ENCODE measurements at regions not wholly inside any gene's neighbourhood (a gene's known extent, or its start where the extent isn't known, plus 50 kb on each side); places are given as distances from the start of the nearest gene placed in this dataset.
"Not testable (repeated sequence)": the region's sequence is repeated elsewhere in the genome, so short reads cannot be mapped to it uniquely, and the experiment has no call there.

DNA sequence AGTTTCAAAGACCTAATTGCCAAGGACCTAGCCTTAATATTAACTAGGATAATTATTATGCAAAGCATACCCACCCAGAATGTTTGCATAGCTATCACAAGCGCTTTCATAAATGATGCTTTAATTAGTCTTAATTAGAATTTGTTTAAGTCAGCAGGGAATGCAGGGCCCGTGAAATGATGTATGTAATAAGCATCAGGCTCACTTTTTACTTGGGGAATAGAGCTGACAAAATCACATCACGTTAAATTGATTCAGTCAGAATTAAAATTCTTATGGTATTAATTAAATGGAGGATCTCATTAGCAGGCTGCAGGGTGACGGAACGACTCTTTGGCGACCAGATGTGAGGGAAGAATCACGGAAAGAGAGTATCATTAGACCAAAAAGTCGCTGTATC, 264.5 kb downstream of the GPD2 start:
- DNase-seq, result no peak

DNA sequence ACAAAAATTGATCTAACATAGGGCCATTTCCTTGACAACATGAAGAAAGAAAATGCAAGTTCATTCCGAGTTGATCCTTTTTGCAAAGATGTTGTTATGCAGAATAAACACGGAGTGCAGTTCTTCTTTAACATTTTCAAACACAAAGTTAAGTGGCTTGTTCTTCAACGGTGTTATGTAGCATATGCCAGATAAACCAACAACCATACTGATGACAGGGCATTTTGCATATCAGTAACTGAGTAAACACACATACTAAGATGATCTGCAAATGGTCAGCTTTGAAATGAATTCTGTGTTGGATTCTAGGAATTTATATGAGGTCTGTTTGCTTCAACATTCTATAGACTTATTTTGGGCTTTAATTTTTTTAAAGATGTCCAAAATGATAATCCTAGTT, 266.4 kb downstream of the GPD2 start:
- peak; percentile 48 for DNase-seq

DNA sequence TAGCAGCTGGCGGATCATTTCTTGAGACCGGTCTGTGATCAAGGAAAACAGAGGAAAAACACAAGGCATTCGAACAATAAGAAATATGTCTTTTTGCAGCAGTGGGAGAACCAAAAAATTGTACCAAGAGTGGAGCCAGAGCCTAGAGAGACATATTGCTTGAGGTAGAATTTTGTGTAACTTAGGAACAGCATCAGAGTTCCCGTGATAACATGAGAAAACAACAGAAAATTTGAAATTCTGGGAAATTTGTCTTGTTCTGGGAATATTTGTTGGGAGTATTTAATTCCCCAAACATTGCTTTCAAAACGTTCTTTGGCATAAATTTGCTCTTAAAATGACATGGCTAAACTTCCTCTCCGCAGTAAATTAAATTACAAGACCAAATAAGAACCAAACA, 267.5 kb downstream of the GPD2 start:
- DNase-seq, result no peak

DNA sequence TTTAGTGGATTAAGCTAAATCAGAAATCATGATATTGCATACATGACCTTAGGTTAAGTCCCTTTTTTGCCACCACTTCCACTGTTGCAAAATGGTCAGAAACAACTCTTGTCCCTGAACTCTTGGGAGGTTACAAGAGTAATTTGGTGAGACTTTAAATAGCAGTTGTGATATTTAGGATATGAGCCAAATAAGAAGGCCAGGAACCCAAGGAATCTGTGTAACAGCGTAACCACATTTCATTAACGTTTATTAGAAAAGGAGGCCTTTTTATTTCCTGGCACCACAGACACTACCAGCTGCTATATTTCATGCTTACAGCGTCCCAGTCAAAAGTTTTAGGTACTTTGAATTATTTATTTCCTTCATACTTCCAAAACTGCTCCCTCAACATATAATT, 268.0 kb downstream of the GPD2 start:
- no peak for DNase-seq

DNA sequence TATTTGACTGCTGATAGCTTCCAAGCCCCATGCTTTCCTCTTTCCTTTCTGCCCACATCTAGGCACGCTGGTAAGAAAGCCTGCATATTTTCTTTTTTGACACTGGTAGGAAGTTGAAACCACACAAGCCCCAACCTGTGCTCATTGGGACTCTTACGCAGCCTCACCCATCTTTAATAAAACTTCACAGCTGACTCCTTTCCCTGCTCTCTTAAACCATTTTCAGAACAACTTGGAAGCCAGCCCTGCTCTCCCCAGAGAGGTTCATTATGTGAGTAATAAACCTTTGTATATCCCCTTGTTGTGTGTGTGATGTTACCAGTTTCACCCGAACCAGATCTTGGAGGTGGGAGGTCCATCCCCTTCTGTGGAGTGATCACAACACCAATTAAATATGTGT, 268.4 kb downstream of the GPD2 start:
- DNase-seq, result no peak

DNA sequence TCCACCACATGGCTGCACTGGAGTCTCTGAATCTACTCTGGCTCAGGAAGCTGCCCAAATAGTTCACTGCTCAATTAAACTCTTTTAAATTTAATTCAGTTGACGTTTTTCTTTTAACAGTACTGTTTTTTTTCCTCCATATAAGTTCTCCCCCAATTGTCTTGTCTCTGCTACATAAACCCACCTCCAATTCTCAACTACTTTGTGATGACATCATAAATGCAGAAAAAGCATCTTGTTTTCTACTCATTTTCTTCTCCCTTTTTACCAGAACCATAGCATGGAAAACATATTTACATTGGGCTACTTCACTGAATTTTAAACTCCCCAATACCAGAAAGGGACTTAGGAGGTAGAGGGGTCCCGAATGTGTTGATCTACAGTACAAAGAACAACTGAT, 270.4 kb downstream of the GPD2 start:
- DNase-seq, result no peak

DNA sequence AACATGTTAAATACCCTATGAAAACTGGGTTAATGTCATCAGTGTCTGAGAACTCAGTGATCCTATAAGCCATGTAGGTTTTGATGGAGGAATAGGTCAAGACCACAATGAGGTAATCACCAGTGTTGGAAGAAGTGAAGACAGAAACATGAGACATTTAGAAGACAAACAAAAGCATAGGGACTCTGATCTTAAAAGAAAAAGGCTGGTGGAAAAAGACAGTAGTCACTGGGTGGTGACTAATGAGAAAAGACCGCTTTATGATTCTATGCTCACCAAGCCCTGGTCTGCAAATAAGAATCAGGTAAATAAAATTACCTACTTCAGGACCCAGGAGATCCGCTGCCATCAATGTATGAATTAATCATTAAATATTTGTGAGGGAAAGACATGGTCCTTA, 271.9 kb downstream of the GPD2 start:
- no peak for DNase-seq

DNA sequence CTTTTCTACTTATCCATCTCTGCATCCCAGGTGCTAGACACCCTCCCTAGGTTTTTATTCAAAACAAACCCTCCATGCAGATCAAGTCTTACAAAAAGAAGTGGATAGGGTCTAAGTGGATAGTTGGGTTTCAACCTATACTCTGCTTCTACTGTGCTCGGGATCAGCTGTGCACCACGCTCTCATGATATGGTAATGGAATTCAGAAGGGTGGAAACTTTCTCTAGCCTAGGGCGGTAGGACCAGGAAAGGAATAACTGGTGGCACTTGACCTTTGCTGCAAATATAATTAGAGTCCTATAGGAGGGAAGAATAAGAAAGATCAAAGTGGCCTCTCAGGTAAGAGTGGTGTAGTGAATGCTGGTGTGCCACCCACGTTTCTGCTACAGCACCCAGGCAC, 272.9 kb downstream of the GPD2 start:
- no peak for DNase-seq

DNA sequence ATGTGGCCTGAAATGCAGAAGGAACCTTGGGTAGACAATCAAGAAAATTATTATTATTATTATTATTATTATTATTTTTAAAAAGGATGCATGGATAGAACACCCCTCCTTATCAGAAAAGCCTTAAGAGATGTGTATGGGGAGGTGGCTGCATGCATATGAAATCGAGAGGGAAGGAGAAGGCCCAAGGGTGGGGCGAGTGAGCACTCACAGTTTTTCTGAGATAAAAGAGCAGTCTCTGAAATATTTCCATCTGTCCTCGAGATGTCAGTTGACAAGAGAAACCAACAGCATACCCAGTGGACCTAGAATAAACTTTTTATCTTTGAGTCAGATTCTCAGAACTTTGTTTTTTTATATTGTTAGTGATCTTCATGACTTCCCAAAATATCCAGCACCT, 282.9 kb downstream of the GPD2 start:
- no peak for DNase-seq

DNA sequence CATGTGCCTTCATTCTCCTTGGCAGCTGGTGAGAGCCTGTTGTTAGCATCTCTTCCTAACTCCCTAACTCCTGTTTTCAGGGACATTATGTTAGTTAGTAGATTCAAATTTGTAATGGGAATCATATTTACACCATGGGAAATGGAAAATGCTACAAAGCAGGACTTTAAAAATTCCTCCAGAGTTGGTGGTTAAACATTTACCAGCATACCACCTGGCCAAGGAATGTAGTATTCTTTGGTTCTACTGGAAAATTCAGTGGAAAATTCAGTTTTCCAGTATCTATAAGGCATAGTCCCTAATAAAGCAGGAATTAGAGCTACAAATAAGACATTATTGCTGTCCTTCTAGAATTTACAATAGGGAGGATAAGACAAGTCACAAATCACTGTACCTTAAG, 291.7 kb downstream of the GPD2 start:
- no peak for DNase-seq

DNA sequence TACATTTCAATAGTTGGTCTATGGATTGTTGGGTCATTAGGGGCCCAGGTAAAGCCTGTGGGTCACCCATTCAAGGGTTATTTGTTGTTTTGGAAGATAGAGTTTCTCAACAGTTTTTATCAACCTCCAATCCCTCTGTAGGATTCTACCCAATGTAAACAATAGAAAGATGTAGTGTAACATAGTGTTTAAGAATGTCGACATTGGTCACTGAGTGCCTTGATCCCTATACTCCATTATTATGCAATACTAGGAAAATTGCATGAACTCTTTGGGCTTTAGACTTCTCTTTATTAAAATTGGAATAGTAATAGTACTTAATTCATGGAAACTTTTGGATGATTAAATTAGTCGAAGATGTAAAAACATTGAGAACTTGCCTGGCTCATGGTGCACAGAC, 292.1 kb downstream of the GPD2 start:
- DNase-seq, result no peak

DNA sequence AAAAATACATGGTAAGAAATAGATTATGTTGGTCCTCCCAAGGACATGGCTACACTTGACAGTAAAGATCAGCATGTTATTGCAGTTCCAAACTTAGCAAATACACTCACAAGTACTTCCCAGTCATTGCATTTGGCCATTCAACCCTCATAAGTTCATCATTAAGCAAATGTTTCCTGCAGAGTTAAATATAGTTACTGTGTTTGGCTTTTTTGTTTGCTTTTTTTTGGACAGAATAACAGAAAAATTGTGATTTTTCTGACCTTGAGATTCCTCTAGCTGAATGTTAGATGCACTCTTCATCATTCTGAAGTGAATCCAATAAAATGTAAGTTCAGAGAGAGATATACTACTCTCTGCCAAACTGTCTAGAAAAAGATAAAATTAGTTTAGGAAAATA, 295.3 kb downstream of the GPD2 start:
- DNase-seq, result no peak

DNA sequence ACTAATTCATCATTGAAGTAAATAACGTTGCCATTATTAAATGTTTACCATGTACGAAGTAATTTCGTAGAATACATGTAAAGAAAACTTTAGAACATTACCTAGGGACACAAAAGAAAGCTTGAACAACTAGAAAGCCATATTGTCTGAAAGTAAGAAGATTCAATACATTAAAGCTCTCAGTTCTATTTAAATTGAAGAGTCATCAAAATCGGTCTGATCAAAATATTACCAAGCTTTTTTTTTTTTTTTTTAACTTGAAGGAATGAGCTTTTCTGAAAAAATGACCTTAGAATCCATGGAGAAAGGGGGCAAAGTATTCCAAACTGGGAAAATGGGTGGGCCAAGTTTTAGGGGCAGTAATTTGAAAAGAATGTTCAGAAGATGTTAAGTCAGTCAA, 300.8 kb downstream of the GPD2 start:
- DNase-seq, result no peak

DNA sequence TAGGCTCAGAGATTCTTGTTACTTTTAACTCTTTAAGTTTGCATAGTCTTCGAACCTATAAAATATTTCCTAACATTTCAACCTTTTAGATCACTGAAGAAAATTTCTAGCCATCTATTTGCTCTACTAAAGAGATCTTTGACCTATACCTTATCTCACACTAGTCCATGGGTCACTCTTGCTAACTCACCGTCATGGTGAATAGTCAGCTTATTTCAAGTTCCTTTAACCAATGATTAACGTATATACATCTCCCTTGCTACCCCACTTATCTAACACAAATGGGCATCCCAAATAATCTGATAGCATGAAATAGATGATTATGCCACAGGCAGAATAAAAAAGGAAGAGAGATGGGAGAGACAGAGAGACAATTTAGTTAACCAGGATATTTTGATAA, 303.1 kb downstream of the GPD2 start:
- no peak for DNase-seq

DNA sequence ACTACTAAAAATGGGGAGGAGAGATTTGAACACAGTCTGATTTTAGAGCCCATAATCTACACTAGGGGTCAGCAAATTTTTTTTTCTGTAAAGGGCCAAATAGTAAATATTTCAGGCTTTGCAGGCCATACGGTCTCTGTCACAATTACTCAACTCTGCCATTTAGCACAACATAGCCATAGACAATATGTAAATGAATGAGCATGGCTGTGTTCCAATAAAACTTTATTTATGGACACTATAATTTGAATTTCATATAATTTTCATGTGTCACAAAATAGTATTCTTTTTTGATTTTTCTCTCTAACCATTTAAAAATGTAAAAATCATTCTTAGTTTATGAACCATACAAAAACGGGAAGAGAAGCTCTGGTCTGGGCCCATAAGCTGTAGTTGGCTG, 309.4 kb downstream of the GPD2 start:
- DNase-seq, result no peak

DNA sequence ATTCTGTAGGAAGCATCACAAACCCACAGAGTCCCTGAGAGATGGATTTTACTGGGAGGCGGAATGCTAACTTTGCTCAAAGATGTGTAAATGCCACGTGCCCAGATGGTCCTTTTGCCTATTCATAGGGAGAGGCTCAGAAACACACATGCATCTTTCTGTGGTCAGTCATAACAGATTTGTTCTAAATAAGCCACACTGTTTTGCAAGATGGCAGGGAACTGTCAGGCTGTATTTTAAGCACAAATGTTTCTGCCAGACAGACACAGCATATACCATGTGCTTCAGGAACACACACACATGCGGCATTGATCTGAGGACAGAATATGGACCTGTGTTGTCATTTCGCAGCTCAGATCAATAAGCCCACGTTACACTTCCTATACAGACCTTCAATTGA, 312.0 kb downstream of the GPD2 start:
- no peak for DNase-seq

DNA sequence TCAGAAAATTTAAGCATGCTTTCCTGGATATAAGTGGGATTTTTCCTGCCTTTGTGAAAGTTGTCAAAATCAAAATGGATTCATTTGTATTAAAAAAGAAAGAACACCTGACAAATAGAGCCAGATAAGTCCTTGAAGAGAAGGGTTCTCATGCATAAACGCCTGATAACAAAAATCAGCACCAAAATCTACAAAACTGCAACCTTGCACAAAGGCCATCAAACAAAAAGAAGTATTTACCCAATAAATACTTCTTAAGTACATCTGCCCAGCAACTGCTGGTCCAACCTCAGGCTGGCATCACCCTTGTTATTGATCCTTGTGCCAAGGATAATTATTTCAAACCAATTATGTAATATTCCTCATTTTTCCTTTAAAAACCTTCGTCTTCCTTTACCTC, 315.9 kb downstream of the GPD2 start:
- DNase-seq, result no peak

DNA sequence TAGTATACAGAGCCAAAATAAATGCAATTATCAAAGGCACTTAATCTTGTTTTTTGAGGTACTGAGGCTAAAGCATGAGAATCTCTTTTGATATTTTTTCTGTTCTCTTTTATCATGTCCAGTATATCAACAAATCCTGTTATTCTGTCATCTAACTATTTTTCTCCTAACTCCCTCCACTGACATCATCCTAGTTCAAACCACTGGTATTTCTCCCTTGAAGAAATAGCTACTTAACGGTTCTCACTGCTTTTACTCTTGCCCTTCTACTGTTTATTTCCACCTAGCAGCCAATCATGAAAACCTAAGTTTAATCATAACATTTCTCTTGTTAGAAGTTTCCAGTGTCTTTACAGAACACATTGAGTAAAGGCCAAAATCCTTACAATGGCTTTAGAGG, 317.6 kb downstream of the GPD2 start:
- no peak for DNase-seq

DNA sequence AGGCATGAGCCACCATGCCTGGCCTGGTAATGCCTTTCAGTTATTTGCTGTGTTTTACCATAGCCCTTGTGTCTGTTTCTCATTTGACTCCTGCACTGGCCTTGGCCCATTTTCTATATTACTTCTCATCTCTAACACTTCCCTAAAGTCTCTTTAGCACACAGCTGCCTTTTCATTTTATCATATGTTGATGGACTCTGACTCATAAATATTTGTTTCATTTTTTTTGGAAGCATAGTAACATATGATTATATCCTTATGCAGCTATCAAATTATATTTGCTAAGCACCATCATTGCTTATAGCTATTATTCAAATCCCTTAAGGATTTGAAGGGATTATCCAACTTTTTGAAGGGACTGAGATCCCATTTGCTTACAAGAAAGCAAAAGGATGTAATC, 320.3 kb downstream of the GPD2 start:
- no peak for DNase-seq

DNA sequence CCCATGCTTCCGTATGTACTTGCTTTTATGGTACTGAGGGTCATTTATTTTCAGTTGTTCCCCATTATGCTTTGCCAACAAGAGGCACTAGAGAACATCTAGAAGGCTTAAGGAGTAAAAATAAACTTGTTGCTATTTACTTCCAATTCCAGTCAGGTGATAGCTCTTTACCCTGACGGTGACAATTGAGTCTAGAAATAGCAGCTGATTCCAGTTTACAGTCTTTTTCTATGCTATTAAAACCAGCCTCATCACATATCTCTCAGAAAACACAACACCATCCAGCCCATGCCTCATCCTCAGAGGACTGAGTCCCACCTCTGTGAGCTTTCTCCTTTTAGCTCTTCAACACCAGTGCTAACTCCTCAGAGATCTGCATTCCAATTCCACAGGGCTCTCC, 327.0 kb downstream of the GPD2 start:
- DNase-seq, result no peak

DNA sequence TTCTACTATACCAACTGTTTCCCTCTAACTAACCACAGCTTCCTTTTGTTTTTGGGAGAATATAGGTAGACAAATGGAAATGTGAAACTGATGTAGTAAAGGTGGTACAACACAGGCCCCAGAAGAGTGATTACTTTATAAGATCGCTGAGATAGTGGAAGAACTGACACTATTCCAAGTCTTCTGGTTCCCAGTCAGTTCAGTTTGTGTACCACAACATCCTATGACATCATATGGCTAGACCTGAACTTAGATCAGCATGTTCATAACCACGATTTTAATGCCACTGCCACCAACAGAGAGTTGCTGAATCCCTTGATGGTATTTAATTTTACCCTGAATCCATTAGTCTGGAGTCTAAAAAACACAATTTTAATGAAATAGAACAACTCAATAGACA, 328.9 kb downstream of the GPD2 start:
- no peak for DNase-seq

DNA sequence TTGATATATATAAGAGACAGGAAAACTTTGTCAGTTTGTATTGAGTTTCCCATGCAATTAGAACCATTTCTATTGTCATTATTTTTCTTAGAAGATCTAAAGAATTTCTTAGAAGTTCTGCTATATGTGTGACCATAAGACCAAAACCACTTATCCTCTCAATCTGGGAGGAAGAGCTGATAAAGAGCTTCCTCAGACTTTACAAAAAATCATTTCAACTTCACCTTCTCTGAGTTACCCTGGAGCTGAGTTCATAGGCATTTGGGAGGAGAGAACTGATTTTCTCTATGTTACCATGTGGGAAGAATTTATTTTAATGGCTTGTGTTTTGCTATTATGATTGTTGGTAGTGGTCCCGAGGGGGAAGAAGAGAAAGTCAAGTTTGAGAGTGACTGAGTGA, 329.3 kb downstream of the GPD2 start:
- no peak for DNase-seq

DNA sequence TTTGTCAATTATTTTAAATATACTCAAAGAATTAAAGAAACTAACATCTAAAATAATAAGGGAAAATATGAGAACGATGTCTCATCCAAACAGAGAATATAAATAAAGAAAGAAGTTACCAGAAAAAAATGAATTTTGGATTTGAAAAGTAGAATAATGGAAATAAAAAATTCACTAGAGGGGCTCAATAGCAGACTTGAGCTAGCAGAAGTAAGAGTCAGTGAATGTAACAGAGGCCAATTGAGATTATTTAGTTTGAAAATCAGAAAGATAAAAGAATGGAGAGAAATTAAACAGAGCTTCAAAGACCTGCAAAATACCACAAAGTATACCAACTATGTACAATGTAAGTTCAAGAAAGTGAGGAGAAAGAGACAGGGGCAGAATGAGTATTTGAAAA, 333.6 kb downstream of the GPD2 start:
- no peak for DNase-seq

DNA sequence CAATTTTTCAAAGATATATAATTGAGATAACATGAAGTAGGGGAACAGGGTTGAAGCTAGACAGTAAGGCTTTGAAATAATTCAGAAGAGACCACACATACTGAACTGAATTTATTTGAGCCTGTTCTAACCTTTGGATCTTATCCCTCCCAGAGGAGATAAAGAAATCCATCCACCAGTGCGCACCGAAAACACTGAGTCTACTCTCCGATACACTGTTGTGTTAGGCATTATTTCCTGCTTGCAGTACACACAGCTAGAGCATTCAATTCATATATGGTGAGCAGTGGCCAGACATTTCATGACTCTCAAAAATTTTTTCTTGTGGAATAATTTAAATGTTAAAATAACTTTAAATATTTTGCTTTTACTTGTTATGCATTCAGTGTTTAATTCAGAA, 342.7 kb downstream of the GPD2 start:
- DNase-seq, result no peak

DNA sequence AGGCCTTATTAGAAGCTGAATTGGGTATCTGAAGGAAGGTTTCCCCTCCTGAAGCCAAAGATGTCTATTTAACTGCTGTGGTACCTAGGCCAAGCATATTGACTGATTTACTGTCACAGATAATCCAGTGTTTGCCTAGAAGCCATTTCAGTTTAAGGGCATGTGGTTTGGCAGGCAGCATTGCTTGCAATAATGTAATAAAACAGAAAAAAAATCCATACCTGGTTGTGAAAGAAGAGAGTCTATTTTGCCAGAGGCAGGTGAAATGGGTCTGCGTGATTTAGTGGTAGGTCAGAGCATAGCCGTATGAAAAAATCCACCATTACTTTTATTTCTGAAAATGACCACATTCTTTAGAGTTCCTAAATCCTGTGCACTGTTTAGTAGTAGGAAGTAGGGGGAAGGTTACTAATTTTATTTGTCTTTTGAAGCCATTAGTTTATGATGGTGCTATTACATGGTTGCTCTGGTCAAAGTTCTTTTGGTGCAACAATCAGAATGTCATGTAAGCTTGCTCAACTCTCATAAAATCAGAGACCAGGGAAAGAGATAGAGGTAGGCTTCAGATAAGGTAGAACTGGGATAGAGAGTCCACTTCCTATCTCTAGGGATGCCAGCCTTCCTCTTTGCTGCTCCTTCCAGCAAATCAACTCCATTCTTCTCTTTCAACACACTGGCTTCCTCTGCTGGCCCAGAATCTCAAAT, 343.4 kb downstream of the GPD2 start:
- DNase-seq, result no peak

DNA sequence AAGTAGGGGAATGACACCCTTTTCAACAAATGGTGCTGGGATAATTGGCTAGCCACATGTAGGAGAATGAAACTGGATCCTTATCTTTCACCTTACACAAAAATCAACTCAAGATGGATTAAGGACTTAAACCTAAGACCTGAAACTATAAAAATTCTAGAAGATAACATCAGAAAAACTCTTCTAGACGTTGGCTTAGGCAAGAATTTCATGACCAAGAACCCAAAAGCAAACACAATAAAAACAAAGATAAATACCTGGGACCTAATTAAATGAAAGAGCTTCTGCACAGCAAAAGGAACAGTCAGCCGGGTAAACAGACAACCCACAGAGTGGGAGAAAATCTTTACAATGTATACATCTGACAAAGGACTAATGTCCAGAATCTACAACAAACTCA, 345.5 kb downstream of the GPD2 start:
- not testable (repeated sequence) for DNase-seq
